Smooth muscle cell (in vitro differentiated cells): ENCODE measurements at regions not wholly inside any gene's neighbourhood (a gene's known extent, or its start where the extent isn't known, plus 50 kb on each side); places are given as distances from the start of the nearest gene placed in this dataset.
"Not testable (repeated sequence)": the region's sequence is repeated elsewhere in the genome, so short reads cannot be mapped to it uniquely, and the experiment has no call there.

Experiments
- DNase-seq: peaks from one replicate; lab custom pipeline; 2025; ENCODE audit not compliant: unreplicated experiment; lab: John Stamatoyannopoulos, UW
- H2AFZ ChIP-seq: fragments of 200-600 bp; sonication (generic); 2 replicates; pipeline ENCODE4 v1.6.0; 2016; ENCODE audit warnings: antibody characterized with exemption, low read depth, mild to moderate bottlenecking
- H3F3A ChIP-seq: fragments of 200-600 bp; sonication (generic); 2 replicates; pipeline ENCODE4 v1.6.0; 2017; ENCODE audit warnings: antibody characterized with exemption, low read depth
- H3K27ac ChIP-seq: fragments of 200-600 bp; sonication (generic); 2 replicates; pipeline ENCODE4 v1.5.1; 2016; ENCODE audit warnings: low read depth, mild to moderate bottlenecking
- H3K27me3 ChIP-seq: fragments of 200-600 bp; sonication (generic); 2 replicates; pipeline ENCODE4 v1.6.1; 2016; ENCODE audit warnings: low read depth, mild to moderate bottlenecking
- H3K36me3 ChIP-seq: fragments of 200-600 bp; sonication (generic); 2 replicates; pipeline ENCODE4 v1.5.1; 2016; ENCODE audit warnings: low read depth
- H3K4me1 ChIP-seq: fragments of 200-600 bp; sonication (generic); 2 replicates; pipeline ENCODE4 v1.5.1; 2016; ENCODE audit warnings: low read depth
- H3K4me2 ChIP-seq: fragments of 200-600 bp; sonication (generic); 2 replicates; pipeline ENCODE4 v1.6.0; 2016; ENCODE audit warnings: mild to moderate bottlenecking
- H3K4me3 ChIP-seq: fragments of 200-600 bp; sonication (generic); 2 replicates; pipeline ENCODE4 v1.5.1; 2016; ENCODE audit warnings: mild to moderate bottlenecking
- H3K79me2 ChIP-seq: fragments of 200-600 bp; sonication (generic); 2 replicates; pipeline ENCODE4 v1.6.0; 2016; ENCODE audit warnings: low read depth, mild to moderate bottlenecking
- H3K9ac ChIP-seq: fragments of 200-600 bp; sonication (generic); 2 replicates; pipeline ENCODE4 v1.6.0; 2016; ENCODE audit warnings: low read depth
- H3K9me3 ChIP-seq: fragments of 200-600 bp; sonication (generic); replicated peaks from 2 replicates; pipeline ENCODE4 v1.5.1; 2016; ENCODE audit warnings: low read depth
- H4K20me1 ChIP-seq: fragments of 200-600 bp; sonication (generic); 2 replicates; pipeline ENCODE4 v1.6.0; 2016; ENCODE audit warnings: low read depth
- WGBS: methylation state at CpG from one replicate; pipeline ENCODE4 v1.1.7; 2016; ENCODE audit warnings: low lambda C conversion rate; 5-methylcytosine and 5-hydroxymethylcytosine counted together
- TF ChIP-seq, protein P1 (sequence below): fragments of 200-600 bp; sonication (generic); IDR thresholded peaks from 2 replicates; pipeline ENCODE4 v1.5.1; 2017; ENCODE audit warnings: borderline replicate concordance, mild to moderate bottlenecking, antibody characterized with exemption; ENCODE audit not compliant: insufficient read depth, poor library complexity, severe bottlenecking

DNA sequence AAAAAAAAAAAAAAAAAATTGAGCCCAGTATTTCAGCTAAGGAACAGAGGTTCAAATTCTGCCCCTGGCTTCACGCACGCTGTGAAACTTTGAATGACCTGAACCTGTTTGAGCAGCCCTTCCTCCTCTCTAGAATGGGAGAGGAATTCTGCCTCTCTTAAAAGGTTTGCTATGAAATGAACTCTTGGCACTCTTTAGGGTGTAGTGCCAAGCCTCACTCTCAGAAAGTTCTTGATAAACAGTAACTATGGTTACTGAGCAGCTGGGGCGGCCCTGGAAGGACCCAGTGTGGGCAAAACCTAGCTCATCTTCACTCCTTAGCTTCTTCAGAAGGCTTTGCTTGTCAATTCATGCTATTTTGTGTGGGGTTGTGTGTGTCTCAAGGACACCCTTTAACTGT lies 73.7 kb downstream of the GEMIN8 start:
- no peaks in the 10 kb centered on the region for H3K79me2 ChIP-seq
- H3K4me3 ChIP-seq, result no peak overlapping the region
- 85% methylated on average over 3 of the region's 3 CpGs for WGBS
- no peaks in the 10 kb centered on the region for H3K27me3 ChIP-seq
- no peak overlapping the region for H3K9ac ChIP-seq
- no peak overlapping the region for H2AFZ ChIP-seq
- no peak for DNase-seq
- no peak overlapping the region for H3K27ac ChIP-seq
- peaks cover 10% of the 10 kb centered on the region for H3K4me1 ChIP-seq
- H3K9me3 ChIP-seq, result no peaks in the 10 kb centered on the region
- no peaks in the 10 kb centered on the region for H4K20me1 ChIP-seq
- H3K36me3 ChIP-seq, result no peaks in the 10 kb centered on the region
- no peak overlapping the region for H3K4me2 ChIP-seq
- TF ChIP-seq, protein P1, sequence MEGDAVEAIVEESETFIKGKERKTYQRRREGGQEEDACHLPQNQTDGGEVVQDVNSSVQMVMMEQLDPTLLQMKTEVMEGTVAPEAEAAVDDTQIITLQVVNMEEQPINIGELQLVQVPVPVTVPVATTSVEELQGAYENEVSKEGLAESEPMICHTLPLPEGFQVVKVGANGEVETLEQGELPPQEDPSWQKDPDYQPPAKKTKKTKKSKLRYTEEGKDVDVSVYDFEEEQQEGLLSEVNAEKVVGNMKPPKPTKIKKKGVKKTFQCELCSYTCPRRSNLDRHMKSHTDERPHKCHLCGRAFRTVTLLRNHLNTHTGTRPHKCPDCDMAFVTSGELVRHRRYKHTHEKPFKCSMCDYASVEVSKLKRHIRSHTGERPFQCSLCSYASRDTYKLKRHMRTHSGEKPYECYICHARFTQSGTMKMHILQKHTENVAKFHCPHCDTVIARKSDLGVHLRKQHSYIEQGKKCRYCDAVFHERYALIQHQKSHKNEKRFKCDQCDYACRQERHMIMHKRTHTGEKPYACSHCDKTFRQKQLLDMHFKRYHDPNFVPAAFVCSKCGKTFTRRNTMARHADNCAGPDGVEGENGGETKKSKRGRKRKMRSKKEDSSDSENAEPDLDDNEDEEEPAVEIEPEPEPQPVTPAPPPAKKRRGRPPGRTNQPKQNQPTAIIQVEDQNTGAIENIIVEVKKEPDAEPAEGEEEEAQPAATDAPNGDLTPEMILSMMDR, result no peak
- H3F3A ChIP-seq, result no peaks in the 10 kb centered on the region

DNA sequence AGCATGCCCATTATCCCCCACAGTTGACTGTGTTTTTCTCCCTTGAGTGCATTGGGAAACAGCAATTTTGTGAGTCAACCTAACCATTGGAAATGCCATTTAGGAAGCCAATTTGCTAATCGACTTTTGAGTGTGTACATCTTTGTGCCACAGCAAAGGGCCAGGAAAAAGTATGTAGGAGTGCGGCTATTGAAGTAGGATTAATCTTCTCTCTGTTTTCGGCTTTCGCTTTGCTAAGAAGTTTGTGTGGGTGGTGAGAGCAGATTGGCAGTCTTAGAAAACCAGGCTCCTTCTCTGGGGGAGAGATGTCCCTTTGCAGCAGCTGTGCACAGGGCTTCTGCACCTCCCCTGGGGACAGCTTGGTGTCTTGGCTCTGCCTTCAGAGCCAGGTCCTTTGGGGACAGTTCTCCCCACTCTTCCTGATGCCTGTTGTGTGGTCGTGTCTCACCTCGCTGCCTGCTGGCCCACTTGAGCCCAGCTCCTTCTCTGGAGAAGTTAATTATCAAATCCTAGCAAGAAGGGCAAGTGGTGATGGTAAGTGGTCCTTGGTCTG lies 74.5 kb downstream of the GEMIN8 start:
- no peak overlapping the region for H3K4me3 ChIP-seq
- H3K4me1 ChIP-seq, result peaks cover 10% of the 10 kb centered on the region
- no peaks in the 10 kb centered on the region for H3K27me3 ChIP-seq
- TF ChIP-seq, protein P1, result no peak
- H3K9me3 ChIP-seq, result no peaks in the 10 kb centered on the region
- no peak overlapping the region for H3K9ac ChIP-seq
- DNase-seq, result no peak
- H3K36me3 ChIP-seq, result no peaks in the 10 kb centered on the region
- H2AFZ ChIP-seq, result no peak overlapping the region
- no peaks in the 10 kb centered on the region for H3K79me2 ChIP-seq
- no peaks in the 10 kb centered on the region for H4K20me1 ChIP-seq
- 49% methylated on average over 6 of the region's 6 CpGs for WGBS
- no peaks in the 10 kb centered on the region for H3F3A ChIP-seq
- no peak overlapping the region for H3K4me2 ChIP-seq
- H3K27ac ChIP-seq, result no peak overlapping the region

DNA sequence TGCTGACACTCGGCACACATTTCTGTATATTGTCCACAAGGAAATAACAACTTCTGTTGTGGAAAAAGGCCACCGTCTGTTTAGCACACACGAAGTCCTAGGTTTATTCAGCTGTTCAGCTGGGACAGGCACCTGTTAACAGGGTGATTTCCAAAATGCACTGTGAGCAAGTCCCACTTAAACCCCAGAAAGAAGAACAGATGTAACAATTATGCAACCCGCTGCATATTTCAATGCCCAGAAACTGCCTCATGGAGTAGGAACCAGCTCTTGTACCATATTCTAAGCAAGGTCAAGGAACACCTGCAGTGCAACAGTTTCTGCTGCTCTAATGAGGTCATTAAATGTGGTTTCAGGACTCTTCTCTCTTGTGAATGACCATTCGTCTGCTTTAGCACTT lies 77.1 kb downstream of the GEMIN8 start:
- Histone ChIP-seq H3K9ac (no peak overlapping the region), H3K27me3 (no peaks in the 10 kb centered on the region), H3K4me3 (no peak overlapping the region), H3K4me2 (no peak overlapping the region), H3F3A (no peaks in the 10 kb centered on the region), H2AFZ (no peak overlapping the region), H3K9me3 (no peaks in the 10 kb centered on the region), H4K20me1 (no peaks in the 10 kb centered on the region), H3K36me3 (no peaks in the 10 kb centered on the region), H3K79me2 (no peaks in the 10 kb centered on the region), H3K27ac (no peak overlapping the region), H3K4me1 (peaks cover 10% of the 10 kb centered on the region)
- DNase-seq, result no peak
- TF ChIP-seq, protein P1, result no peak
- 82% methylated on average over 5 of the region's 5 CpGs for WGBS

DNA sequence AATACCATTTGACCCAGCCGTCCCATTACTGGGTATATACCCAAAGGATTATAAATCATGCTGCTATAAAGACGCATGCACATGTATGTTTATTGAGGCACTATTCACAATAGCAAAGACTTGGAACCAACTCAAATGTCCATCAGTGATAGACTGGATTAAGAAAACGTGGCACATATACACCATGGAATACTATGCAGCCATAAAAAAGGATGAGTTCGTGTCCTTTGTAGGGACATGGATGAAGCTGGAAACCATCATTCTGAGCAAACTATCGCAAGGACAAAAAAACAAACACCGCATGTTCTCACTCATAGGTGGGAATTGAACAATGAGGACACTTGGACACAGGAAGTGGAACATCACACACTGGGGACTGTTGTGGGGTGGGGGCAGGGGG lies 83.5 kb downstream of the GEMIN8 start:
- WGBS, result 82% methylated on average over 6 of the region's 6 CpGs
- not testable (repeated sequence) for H3K9me3 ChIP-seq, DNase-seq

DNA sequence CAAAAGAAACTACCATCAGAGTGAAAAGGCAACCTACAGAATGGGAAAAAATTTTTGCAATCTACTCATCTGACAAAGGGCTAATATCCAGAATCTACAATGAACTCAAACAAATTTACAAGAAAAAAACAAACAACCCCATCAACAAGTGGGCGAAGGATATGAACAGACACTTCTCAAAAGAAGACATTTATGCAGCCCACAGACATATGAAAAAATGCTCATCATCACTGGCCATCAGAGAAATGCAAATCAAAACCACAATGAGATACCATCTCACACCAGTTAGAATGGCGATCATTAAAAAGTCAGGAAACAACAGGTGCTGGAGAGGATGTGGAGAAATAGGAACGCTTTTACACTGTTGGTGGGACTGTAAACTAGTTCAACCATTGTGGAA lies 83.9 kb downstream of the GEMIN8 start:
- H3F3A ChIP-seq, H3K36me3 ChIP-seq, H3K9ac ChIP-seq, DNase-seq, H3K27ac ChIP-seq, H2AFZ ChIP-seq, H3K9me3 ChIP-seq, H4K20me1 ChIP-seq, H3K4me3 ChIP-seq, H3K27me3 ChIP-seq, H3K79me2 ChIP-seq, H3K4me2 ChIP-seq, H3K4me1 ChIP-seq: not testable (repeated sequence)
- 77% methylated on average over 2 of the region's 3 CpGs for WGBS

More for the DNA sequence above, 83.5 kb downstream of the GEMIN8 start:
- not testable (repeated sequence) for H3K4me2 ChIP-seq, H3F3A ChIP-seq, H2AFZ ChIP-seq, H3K27me3 ChIP-seq, H3K9ac ChIP-seq, H4K20me1 ChIP-seq, H3K27ac ChIP-seq, H3K4me3 ChIP-seq, H3K79me2 ChIP-seq, H3K4me1 ChIP-seq, H3K36me3 ChIP-seq
